ENCODE measurements at regions not wholly inside any gene's neighbourhood (a gene's known extent, or its start where the extent isn't known, plus 50 kb on each side); places are given as distances from the start of the nearest gene placed in this dataset.

GRCh38 chr9:107969727-107970126 lies 480.2 kb upstream of the KLF4 start:
- Histone ChIP-seq H3K56ac (ENCODE audit: insufficient read length, low read depth, low read length) (no peak overlapping the region), H3K4ac (ENCODE audit: low read depth, low read length) (no peak overlapping the region), H3K79me2 (ENCODE audit: insufficient read depth, low read length) (no peaks in the 10 kb centered on the region), H3K18ac (ENCODE audit: insufficient read length, low read depth, low read length) (no peak overlapping the region), H2BK120ac (ENCODE audit: low read depth, low read length, poor library complexity, severe bottlenecking) (no peak overlapping the region), H3K14ac (ENCODE audit: insufficient read depth, low read length) (no peak overlapping the region), H3K9ac (ENCODE audit: extremely low read depth, insufficient read length, low read length) (no peak overlapping the region), H2BK12ac (ENCODE audit: insufficient read length, low read depth, low read length) (no peak overlapping the region), H3K27me3 (ENCODE audit: insufficient read depth, low read length) (no peaks in the 10 kb centered on the region), H2BK20ac (ENCODE audit: low read depth, low read length, poor library complexity, severe bottlenecking) (no peak overlapping the region), H4K20me1 (ENCODE audit: control insufficient read depth, insufficient read depth, insufficient read length) (no peaks in the 10 kb centered on the region), H3K23me2 (ENCODE audit: insufficient read length, low read depth, low read length, poor library complexity, severe bottlenecking) (no peaks in the 10 kb centered on the region), H4K8ac (replicated peaks; ENCODE audit: insufficient read length, low read depth, low read length) (no peak overlapping the region), H2BK15ac (ENCODE audit: low read depth, low read length) (no peak overlapping the region), H4K91ac (ENCODE audit: insufficient read length, low read depth, low read length) (no peak overlapping the region), H3K79me1 (ENCODE audit: insufficient read depth, low read depth, low read length, poor library complexity, severe bottlenecking) (no peaks in the 10 kb centered on the region), H2AFZ (ENCODE audit: low read length) (no peak overlapping the region), H3K23ac (ENCODE audit: insufficient read length, low read depth, low read length) (no peak overlapping the region), H4K5ac (ENCODE audit: insufficient read length, low read depth, low read length) (no peak overlapping the region), H2AK5ac (ENCODE audit: insufficient read length, low read length) (no peak overlapping the region), H3T11ph (ENCODE audit: low read length) (no peak overlapping the region), H2BK5ac (ENCODE audit: insufficient read length, low read length) (no peak overlapping the region), H3K9me3 (ENCODE audit: control insufficient read depth, low read depth, low read length) (no peaks in the 10 kb centered on the region), H3K4me2 (ENCODE audit: insufficient read depth, insufficient read length, low read length) (no peak overlapping the region), H3K27ac (ENCODE audit: insufficient read length, low read depth, low read length) (no peak overlapping the region), H3K4me1 (ENCODE audit: insufficient read depth, low read length) (no peaks in the 10 kb centered on the region)
- Mint-ChIP-seq H3K9me3 (0 out of 5 replicates have a peak, but pooled peaks cover 0 to 2% of the 10 kb centered on the region in 2 experiments), H3K27me3 (ENCODE audit: low read depth) (no peaks in the 10 kb centered on the region; the same call in 1 of the 2 replicates), H3K36me3 (ENCODE audit: insufficient read depth in 1 of 3, low read depth in 3 of 3) (no peaks in the 10 kb centered on the region), H3K4me1 (peaks cover 10 to 15% of the 10 kb centered on the region in 2 experiments), H3K27ac (0 out of 7 replicates have a peak overlapping the region, but pooled peaks of 1 of the 3 experiments have one; percentile 24), H3K4me3 (no peak overlapping the region)
- TF ChIP-seq, protein P1, sequence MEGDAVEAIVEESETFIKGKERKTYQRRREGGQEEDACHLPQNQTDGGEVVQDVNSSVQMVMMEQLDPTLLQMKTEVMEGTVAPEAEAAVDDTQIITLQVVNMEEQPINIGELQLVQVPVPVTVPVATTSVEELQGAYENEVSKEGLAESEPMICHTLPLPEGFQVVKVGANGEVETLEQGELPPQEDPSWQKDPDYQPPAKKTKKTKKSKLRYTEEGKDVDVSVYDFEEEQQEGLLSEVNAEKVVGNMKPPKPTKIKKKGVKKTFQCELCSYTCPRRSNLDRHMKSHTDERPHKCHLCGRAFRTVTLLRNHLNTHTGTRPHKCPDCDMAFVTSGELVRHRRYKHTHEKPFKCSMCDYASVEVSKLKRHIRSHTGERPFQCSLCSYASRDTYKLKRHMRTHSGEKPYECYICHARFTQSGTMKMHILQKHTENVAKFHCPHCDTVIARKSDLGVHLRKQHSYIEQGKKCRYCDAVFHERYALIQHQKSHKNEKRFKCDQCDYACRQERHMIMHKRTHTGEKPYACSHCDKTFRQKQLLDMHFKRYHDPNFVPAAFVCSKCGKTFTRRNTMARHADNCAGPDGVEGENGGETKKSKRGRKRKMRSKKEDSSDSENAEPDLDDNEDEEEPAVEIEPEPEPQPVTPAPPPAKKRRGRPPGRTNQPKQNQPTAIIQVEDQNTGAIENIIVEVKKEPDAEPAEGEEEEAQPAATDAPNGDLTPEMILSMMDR (conservative IDR thresholded peaks at IDR 0.05) = no peak
- DNase-seq = no peak
- WGBS (ENCODE audit: extremely low coverage, insufficient read length, low lambda C conversion rate) = no CpG with 5 or more reads among the region's 8 CpGs
